Activated CD4-positive, alpha-beta T cell treated with anti-CD3 and anti-CD28 coated beads, Interleukin-2, amount 10 ng/mL, durations not matched to agents 24 days and 14 days (primary cell): ENCODE measurements at regions not wholly inside any gene's neighbourhood (a gene's known extent, or its start where the extent isn't known, plus 50 kb on each side); places are given as distances from the start of the nearest gene placed in this dataset.

Source experiments
- DNase-seq: peaks from one replicate; pipeline ENCODE4 v3.0.0; 2022
- H3K27ac Mint-ChIP-seq: one replicate; pipeline ENCODE4 v1.8.0; 2022; ENCODE audit warnings: mild to moderate bottlenecking, mixed read lengths
- H3K27me3 Mint-ChIP-seq: one replicate; pipeline ENCODE4 v1.8.0; 2022; ENCODE audit warnings: mixed read lengths
- H3K36me3 Mint-ChIP-seq: one replicate; pipeline ENCODE4 v1.8.0; 2022; ENCODE audit warnings: low read depth, mild to moderate bottlenecking, mixed read lengths
- H3K4me1 Mint-ChIP-seq: one replicate; pipeline ENCODE4 v1.8.0; 2021; ENCODE audit warnings: mixed read lengths
- H3K4me3 Mint-ChIP-seq: one replicate; pipeline ENCODE4 v1.8.0; 2022; ENCODE audit warnings: mild to moderate bottlenecking, moderate library complexity, mixed read lengths
- H3K9me3 Mint-ChIP-seq: one replicate; pipeline ENCODE4 v1.8.0; 2021; ENCODE audit warnings: mixed read lengths
- intact Hi-C: fragments of 100-400 bp; cut with micrococcal nuclease; formaldehyde crosslinking; loops from one replicate; pipeline ENCODE4 v1.15.1; 2023

DNA sequence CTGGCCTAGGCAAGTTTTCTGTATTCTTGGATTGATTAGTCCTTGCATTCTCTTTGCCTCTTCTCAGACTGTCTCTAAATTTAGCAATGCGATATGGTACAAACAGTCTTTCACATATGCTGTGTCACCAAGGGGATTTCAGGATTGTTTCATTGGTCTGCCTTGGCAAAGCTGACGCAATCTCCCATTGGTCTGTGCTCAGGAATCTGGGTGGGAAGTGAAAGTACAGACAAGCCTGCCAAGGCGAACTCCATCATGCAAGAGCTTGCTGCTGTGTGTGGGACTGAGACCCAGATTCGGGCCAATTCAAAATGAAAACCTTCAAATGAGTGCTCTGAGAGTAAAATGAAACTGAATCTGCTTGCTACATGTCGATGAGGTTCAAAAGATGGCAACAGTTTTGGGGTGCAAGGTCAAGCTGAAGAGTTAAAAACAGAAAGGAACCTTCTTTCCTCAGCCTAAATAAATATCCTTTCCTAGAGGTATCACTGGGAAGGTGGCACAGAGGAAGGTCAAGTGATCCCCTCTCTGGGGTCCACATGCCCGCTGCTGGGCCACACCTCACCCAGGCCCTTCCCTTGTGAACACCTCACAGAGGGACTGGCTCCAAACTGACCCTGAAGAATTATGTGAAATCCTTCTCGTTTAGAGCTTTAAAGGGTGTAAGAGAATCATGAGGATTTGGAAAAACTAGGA is 198.8 kb upstream of the PREP start:
- DNase-seq: peak; percentile 78
- intact Hi-C loops: loop anchor here (1.0 to 5.0 kb wide), 3 partner anchors 19 to 45 kb away; no protein-coding TSS in a partner anchor
- Mint-ChIP-seq H3K27ac (peak overlapping the region; percentile 68), H3K9me3 (peaks cover 12% of the 10 kb centered on the region), H3K27me3 (no peaks in the 10 kb centered on the region), H3K4me3 (peak overlapping the region; percentile 39), H3K36me3 (no peaks in the 10 kb centered on the region), H3K4me1 (peaks cover 12% of the 10 kb centered on the region)

DNA sequence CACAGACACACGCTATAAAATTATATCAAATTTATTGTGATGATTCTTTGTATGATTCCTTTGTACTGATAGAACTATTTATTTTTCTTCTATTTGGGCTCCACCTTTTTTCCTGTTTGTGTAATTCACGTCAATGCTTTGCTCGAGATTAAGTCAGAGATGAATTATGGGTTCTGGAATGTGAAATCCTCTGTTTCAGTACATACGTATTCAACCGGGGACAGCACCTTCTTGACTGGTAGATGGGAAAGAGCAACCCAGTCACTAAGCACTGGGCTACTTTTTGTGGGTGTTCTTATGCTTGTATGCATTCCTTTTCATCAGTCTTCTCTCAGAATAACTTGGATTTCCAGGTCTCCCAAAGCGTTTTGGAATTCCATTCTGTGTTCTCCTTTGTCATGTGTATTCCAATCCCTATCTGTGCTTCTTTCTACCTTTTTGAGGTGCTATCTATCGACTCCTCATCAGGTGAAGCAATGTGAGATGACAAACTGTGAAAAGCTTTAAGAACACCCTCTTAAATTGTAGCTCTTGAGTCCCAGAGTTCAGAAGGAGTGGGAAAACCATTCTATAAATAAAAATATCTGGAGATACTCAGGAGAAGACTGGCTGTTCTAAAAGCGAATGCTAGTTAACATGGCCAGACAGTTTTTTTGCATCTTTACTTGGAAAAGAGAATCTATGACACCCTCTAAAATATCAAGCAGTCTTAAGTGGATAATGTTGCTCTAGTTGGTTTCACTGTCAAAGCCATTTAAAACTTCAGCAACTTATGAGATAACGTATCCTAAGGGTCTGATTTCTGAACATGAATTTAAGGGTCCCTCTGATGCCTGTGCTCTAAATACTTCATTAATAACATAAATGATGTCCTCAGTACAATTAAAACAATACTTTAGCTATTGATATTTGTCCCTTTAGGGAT is 197.7 kb upstream of the PREP start:
- no peak for DNase-seq
- intact Hi-C loops: loop anchor here (1.0 to 5.0 kb wide), 3 partner anchors 20 to 46 kb away; no protein-coding TSS in a partner anchor
- H3K9me3 Mint-ChIP-seq: peaks cover 9% of the 10 kb centered on the region
- no peaks in the 10 kb centered on the region for H3K27me3 Mint-ChIP-seq
- peaks cover 16% of the 10 kb centered on the region for H3K4me1 Mint-ChIP-seq
- H3K36me3 Mint-ChIP-seq: no peaks in the 10 kb centered on the region
- no peak overlapping the region for H3K4me3 Mint-ChIP-seq
- no peak overlapping the region for H3K27ac Mint-ChIP-seq

DNA sequence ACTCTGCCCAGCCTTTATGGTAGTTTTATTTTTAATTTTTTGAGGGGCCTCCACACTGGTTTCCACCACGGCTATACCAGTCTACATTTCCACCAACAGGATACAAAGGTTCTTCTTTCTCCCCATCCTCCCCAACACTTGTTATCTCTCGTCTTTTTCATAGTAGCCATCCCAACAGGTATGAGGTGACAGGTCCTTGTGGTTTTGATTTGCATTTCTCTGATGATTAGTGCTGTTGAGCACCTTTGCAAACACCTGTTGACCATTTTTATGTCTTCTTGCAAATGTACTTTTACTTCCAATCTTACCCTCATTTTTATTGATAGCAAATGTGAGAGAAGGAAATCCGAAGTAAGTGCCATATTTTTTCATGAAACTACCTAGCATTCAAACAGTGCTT is 195.4 kb upstream of the PREP start:
- peaks cover 1% of the 10 kb centered on the region for H3K27me3 Mint-ChIP-seq
- no peaks in the 10 kb centered on the region for H3K36me3 Mint-ChIP-seq
- no peak for DNase-seq
- peak overlapping the region; percentile 42 for H3K27ac Mint-ChIP-seq
- peaks cover 5% of the 10 kb centered on the region for H3K9me3 Mint-ChIP-seq
- no peak overlapping the region for H3K4me3 Mint-ChIP-seq
- intact Hi-C loops: no loop called here
- H3K4me1 Mint-ChIP-seq: peaks cover 20% of the 10 kb centered on the region

DNA sequence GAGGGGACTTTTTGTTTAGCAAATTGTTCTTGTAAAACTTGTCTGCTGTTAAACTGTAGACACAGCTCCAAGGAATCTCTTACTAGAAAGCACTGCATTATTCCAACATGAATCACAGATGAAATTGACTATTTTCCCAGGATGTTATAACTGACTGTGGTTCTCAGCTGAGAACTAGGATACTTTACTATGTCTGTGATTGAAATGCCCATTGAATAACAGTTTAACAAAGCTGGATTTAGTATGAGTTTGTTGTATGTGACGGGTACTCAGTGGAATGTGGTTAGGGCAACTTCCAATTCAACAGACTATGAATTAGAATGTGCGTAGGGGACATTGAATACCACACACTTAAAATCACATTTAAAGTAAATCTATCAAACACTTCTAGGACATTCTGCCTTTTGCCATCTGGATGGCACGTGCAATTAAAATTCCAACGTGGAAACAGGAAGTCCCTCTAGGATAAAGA is 193.4 kb upstream of the PREP start:
- Mint-ChIP-seq H3K9me3 (peaks cover 5% of the 10 kb centered on the region), H3K27me3 (peaks cover 1% of the 10 kb centered on the region), H3K4me3 (no peak overlapping the region), H3K4me1 (peaks cover 29% of the 10 kb centered on the region), H3K27ac (no peak overlapping the region), H3K36me3 (no peaks in the 10 kb centered on the region)
- intact Hi-C loops: no loop called here
- DNase-seq: no peak

DNA sequence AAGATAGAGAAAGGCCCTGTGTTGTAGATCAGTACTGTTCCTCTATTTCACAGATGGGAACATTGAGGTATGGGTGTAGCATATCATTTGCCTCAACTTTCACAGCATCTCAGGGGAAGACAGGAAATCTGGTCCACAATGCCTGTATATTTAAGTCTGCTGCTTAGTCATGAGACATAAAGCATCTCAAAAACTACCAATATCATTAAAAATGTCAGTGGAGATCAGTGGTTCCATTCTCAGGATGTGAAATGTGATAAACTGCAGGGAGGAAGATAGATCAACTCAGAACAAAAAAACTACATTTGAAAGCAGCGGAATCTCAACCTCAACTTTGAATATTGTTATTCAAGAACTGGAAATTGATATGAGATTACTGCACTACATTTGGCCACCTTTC is 192.9 kb upstream of the PREP start:
- DNase-seq: no peak
- no peak overlapping the region for H3K27ac Mint-ChIP-seq
- peaks cover 33% of the 10 kb centered on the region for H3K4me1 Mint-ChIP-seq
- intact Hi-C loops: no loop called here
- H3K36me3 Mint-ChIP-seq: no peaks in the 10 kb centered on the region
- H3K27me3 Mint-ChIP-seq: peaks cover 1% of the 10 kb centered on the region
- no peak overlapping the region for H3K4me3 Mint-ChIP-seq
- H3K9me3 Mint-ChIP-seq: peaks cover 5% of the 10 kb centered on the region

DNA sequence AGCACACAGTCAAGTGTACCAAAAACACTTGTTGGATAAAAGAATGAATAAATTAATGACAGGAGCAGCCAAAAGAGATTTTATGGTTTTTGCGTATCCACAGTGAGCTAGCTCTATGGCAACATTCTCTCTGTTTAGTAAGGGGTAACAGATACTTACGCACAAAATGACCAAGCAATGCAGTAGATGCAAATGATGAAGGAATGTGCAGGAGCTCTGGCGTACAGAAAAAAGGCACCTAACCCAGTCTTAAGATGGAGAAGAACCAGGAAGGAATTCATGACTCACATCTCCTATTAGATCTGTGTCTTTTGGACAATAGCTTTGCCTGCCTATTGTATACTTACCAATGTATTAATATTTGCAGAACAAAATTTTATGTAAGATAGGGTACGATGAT is 191.9 kb upstream of the PREP start:
- Mint-ChIP-seq H3K27ac (no peak overlapping the region), H3K27me3 (peaks cover 1% of the 10 kb centered on the region), H3K4me3 (no peak overlapping the region), H3K4me1 (peaks cover 34% of the 10 kb centered on the region), H3K9me3 (peaks cover 5% of the 10 kb centered on the region), H3K36me3 (no peaks in the 10 kb centered on the region)
- no peak for DNase-seq
- intact Hi-C loops: no loop called here

DNA sequence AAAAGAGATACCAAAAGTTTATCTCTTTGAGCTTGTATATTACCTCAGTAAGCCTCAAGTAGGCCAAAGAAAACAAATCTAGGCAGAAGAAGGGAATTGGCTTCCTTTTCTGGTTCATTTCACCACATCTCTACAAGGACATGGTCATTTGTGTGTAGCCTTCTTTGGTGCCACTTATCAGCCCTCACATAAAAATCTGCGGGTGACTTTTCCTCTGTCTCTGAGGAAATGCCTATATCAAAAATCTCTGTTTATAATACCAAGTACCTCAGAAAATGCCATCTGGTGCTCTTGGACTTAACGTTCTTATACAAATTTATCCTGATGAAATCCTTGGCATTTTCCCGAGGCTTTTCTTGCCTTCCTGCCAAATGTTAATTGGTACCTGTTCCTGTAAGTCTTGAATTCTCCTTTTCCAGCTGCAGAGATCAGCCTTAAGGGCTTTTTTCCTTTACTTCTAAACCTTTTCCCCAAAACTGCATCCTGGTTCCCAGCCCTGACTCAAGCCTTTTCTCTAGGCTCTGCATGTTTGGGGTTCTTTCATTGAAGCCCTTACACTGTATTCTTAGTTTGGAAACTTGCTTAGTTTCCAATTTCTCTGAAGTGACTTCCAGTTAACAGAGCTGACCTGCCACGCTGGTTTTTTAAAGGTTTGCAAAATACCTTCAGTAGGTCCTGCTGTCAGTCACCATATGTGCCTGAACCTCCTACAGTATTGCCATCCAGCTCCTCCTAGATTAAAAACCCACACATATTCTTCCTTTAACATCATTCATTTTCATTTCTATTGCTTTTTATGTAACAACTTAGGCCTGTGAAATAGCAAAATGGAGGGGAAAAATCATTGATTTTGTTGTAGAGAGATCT is 191.2 kb upstream of the PREP start:
- Mint-ChIP-seq H3K4me3 (no peak overlapping the region), H3K9me3 (peaks cover 6% of the 10 kb centered on the region), H3K27me3 (peaks cover 1% of the 10 kb centered on the region), H3K27ac (no peak overlapping the region), H3K4me1 (peaks cover 38% of the 10 kb centered on the region), H3K36me3 (no peaks in the 10 kb centered on the region)
- DNase-seq: no peak
- intact Hi-C loops: no loop called here

DNA sequence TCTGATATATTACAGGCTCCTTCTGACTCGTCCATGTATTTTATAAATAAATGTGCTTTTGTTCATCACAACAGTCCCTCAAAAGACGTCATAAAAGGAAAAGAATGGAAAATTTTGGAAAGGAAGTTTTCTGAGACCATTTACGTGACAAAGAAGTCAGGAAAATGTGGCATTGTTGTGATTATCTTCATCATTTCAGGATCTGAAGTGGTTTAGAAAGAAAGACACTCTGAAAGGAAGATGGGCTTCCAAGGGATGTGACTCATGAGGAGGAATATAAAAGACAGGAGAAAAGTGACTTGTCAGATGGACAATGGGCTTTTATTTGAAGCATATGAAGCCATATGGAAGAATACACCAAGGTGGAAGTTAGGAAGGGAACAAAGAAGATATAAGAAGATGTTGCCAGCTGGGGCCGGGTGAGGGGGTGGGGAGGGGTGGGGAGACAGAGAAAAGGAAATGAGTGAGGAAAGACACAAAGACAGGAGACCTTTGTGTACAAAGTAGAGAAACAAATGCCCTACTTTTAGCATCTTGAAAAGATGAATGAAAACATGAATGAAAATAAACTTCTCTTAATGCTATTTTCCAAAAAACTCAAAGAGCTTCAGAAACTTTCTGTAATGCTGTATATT is 190.3 kb upstream of the PREP start:
- Mint-ChIP-seq H3K4me1 (peaks cover 45% of the 10 kb centered on the region), H3K27ac (no peak overlapping the region)

DNA sequence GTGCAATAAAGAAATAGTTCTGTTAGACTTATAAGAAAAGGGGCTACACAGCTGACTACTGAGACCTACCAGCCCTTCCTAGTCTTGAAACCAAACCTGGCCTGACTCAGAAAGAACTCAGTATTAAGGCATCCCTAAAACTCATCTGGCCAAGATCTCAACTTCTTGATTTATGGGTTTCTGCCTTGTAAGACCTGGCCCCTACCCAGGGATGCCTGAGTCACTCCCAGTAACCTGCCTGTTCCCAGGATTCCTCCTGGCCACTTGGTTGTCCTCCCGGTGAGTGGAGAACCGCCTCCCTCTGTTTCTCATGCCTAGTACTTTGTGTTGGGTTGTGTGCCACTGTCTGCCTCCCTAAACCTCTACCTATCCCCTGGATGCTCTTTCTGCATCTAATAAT is 189.4 kb upstream of the PREP start:
- peaks cover 3% of the 10 kb centered on the region for H3K27me3 Mint-ChIP-seq
- H3K4me3 Mint-ChIP-seq: no peak overlapping the region
- peaks cover 3% of the 10 kb centered on the region for H3K36me3 Mint-ChIP-seq
- H3K27ac Mint-ChIP-seq: peak overlapping the region; percentile 52
- H3K9me3 Mint-ChIP-seq: peaks cover 4% of the 10 kb centered on the region
- peaks cover 52% of the 10 kb centered on the region for H3K4me1 Mint-ChIP-seq
- intact Hi-C loops: no loop called here
- DNase-seq: no peak

More for the DNA sequence above, 190.3 kb upstream of the PREP start:
- DNase-seq: no peak
- intact Hi-C loops: no loop called here
- Mint-ChIP-seq H3K4me3 (no peak overlapping the region), H3K36me3 (peaks cover 3% of the 10 kb centered on the region), H3K27me3 (peaks cover 3% of the 10 kb centered on the region), H3K9me3 (peaks cover 4% of the 10 kb centered on the region)

DNA sequence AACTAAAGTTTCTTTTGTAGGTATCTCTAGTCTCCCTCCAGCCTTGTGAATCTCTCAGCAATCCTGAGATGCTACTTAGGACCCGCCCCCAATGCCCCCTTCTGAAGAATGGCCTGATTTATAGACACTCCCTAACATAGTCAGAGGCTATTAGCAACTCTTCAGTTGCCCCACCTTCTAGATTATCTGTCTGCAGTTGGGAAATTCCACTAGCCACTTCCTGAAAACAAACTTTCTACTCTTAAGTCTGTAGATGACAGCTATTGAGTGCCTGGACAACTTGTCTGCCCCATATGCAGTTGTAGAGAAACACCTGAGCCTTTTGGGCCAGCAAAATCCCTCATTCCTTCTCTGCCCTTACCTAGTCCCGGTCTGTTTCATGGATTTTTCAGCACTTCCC is 188.2 kb upstream of the PREP start:
- Mint-ChIP-seq H3K36me3 (peaks cover 3% of the 10 kb centered on the region), H3K27me3 (peaks cover 3% of the 10 kb centered on the region), H3K4me3 (peak overlapping the region; percentile 20), H3K4me1 (peaks cover 58% of the 10 kb centered on the region), H3K9me3 (peaks cover 4% of the 10 kb centered on the region), H3K27ac (peak overlapping the region; percentile 17)
- DNase-seq: peak; percentile 78
- intact Hi-C loops: no loop called here

DNA sequence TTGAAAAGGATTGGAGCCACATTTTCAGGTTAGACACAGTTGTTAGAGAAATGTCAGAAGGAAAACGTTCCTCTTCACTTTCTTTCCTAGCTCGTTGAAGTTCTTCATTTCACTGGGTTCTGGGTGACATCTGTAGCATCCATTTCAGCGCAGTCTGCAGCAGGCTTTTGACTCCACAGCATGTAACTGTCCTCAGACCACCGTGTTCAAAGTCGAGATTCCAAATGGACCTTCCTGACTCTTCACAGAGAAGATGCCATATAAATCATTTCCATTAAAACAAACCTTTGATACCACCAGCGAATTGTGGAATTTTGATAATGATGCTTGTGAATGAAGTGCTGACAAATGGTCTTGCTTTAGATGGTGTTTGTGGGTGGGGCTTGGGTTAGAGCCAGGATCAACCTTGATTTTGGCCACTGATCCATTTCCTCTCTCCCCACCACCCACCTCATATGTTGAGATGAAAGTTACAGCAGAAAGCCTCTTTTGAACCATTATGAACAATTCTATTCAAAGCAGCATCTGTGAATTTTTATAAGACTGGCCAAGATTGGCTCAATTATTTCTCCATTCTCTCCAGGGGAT is 185.3 kb upstream of the PREP start:
- intact Hi-C loops: loop anchor here (10.0 kb wide), 1 partner anchor 93 kb away; no protein-coding TSS in a partner anchor
- Mint-ChIP-seq H3K4me3 (peak overlapping the region; percentile 70), H3K27me3 (peaks cover 6% of the 10 kb centered on the region), H3K36me3 (peaks cover 5% of the 10 kb centered on the region), H3K9me3 (peaks cover 7% of the 10 kb centered on the region), H3K27ac (no peak overlapping the region), H3K4me1 (peaks cover 49% of the 10 kb centered on the region)
- no peak for DNase-seq

DNA sequence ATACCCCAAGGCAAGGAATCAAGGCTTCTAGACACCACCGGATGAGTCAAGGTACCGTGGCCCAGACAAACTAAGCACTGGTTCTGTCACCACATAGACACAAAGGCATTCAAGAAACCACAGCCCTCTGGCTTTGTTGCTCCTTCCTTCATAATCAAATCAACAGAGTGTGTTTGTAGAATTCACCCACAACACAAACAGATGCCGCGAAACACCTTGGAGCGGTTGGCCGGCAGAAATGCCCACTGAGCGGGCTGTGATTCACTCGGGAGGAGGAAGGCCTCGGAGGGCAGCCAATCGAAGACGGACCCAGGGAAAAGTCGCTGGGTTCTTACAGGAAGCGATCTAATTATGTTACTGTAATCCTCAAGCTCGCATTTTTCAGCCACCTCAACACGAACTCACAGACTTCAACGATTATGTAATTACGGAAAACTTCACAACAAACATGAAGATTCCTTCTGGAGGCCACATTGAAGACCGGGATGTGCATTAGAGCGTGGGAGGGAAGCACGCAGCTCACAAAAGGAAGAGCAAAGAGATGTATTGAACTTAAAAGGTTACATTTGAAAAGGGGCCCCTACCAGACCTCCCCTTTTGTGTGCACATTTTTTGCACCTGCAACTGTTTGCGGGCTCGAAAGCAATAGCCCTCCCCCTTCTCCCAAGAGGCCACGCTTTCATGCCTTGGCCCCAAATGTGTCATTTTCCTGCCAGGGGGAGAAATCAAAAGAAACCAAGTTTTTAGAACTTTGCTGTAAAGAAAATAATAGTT is 184.7 kb upstream of the PREP start:
- peak overlapping the region; percentile 77 for H3K27ac Mint-ChIP-seq
- H3K4me1 Mint-ChIP-seq: peaks cover 42% of the 10 kb centered on the region
- intact Hi-C loops: loop anchor here (10.0 kb wide), 1 partner anchor 93 kb away; no protein-coding TSS in a partner anchor
- peaks cover 7% of the 10 kb centered on the region for H3K27me3 Mint-ChIP-seq
- H3K36me3 Mint-ChIP-seq: peaks cover 5% of the 10 kb centered on the region
- H3K4me3 Mint-ChIP-seq: peak overlapping the region; percentile 70
- H3K9me3 Mint-ChIP-seq: peaks cover 7% of the 10 kb centered on the region
- peak; percentile 74 for DNase-seq
